Stimulated activated CD4-positive, alpha-beta T cell treated with anti-CD3 and anti-CD28 coated beads, Interleukin-4, amount 100 ng/mL, for 4 hours (primary cell): ENCODE measurements at regions not wholly inside any gene's neighbourhood (a gene's known extent, or its start where the extent isn't known, plus 50 kb on each side); places are given as distances from the start of the nearest gene placed in this dataset.
"Not testable (repeated sequence)": the region's sequence is repeated elsewhere in the genome, so short reads cannot be mapped to it uniquely, and the experiment has no call there.

Experiments used
- DNase-seq, 2 experiments: peaks; one replicate each; pipeline ENCODE4 v3.0.0-alpha.2; 2020

DNA sequence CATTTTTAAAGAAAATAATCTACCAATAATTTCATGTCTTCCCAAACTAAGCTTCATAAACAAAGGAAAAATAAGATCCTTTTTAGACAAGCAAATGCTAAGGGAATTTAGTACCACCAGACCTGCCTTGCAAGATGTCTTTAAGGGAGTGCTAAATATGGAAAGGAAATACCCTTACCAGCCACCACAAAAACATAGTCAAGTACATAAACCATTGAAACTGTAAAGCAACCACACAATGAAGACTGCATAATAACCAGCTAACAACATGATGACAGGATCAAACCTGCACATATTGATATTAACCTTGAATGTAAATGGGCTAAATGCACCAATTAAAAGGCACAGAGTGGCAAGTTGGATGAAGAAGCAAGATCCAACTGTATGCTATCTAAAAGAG, 586.5 kb upstream of the NRG3 start:
- DNase-seq, result no peak

DNA sequence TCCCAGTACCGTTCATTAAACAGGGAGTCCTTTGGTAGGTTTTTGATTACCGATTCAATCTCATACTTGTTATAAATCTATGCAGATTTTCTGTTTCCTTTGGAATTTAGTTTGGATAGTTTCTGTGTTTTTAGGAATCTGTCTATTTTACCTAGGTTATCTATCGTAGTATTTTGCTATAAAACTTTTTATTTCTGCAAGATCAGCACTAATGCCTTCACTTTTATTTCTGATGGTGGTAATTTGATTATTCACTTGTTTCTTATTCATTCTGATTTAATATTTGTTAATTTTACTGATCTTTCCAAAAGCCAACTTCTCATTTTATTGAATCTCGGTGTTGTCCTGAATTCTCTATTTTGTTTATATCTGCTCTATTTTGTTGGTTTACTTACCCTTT, 577.7 kb upstream of the NRG3 start:
- DNase-seq, result no peak

DNA sequence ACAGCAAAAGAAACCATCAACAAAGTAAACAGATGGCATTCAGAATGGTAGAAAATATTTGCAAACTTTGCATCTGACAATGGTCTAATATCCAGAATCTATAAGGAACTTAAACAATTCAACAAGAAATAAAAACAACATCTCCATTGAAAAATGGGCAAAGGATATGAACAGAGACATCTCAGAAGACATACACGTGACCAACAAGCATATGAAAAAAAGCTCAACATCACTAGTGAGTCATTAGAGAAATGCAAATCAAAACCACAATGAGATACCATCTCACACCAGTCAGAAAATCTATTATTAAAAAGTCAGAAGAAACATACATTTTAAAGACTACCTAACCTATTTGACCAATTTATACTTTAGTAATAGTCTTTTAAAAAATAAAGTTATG, 571.3 kb upstream of the NRG3 start:
- DNase-seq, result no peak

DNA sequence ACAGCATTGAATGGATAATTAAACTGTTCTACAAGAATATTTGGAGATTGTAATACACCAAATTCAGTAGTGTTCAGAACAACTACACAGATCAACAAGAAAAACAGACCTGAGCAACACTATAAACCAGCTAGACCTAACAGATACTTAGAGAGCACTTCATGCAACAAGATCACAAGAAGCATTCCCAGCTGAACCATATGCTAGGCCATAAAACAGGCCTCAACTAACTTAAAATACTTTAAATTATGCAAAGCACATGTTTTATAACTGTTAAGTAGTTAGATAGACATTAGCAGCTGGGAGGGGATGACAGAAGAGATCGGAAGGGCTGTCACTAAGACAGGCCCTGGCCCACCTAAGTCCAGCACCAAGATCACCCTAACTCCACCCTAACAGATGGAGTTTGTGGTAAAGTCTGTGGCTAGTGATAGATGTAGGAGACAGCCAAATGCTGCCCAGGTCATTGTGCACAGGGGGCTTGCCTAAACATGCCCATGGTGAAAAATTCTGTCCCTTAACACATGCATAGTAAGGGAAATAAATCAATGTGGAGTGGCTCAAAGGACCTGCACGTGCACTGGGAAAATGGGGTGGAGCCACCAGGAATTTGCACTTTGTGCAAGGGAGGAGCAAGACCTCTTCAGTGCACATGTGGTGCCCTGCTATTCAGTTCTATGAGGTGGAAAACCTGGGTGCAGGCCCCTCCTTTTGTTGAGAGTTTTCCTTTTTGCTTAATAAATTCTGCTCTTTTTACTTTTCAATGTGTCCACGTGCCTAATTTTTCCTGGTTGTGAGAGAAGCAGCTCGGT, 567.8 kb upstream of the NRG3 start:
- no peak for DNase-seq

DNA sequence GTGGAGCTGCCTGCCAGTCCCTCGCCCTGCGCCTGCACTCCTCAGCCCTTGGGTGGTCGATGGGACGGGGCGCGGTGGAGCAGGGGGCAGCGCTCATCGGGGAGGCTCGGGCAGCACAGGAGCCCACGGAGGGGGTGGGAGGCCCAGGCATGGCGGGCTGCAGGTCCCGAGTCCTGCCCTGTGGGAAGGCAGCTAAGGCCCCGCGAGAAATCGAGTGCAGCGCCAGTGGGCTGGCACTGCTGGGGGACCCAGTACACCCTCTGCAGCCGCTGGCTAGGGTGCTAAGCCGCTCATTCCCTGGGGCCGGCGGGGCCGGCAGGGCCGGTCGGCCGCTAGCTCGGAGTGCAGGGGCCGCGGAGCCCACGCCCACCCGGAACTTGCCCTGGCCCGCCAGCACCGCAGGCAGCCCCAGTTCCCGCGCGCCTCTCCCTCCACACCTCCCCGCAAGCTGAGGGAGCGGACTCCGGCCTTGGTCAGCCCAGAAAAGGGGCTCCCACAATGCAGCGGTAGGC, 565.9 kb upstream of the NRG3 start:
- no peak for DNase-seq

DNA sequence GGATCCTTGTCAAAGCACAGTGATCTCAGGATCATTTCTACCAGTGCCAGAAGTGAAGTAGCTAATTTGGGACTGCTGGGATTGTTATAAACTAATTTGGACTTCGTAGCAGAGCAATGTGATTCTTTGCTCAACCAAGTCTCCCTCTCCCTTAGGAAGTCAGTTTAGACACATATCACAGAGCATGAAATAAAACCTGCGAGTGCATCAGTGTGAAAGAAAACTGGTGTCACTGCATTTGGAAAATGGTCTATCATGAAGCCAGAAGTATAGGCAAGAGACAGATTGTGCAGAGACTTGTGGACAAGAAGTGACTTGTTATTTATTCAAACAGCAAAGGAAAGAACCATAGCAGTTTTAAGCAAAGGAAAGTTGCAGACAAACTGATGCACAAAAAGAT, 560.5 kb upstream of the NRG3 start:
- DNase-seq, result no peak

DNA sequence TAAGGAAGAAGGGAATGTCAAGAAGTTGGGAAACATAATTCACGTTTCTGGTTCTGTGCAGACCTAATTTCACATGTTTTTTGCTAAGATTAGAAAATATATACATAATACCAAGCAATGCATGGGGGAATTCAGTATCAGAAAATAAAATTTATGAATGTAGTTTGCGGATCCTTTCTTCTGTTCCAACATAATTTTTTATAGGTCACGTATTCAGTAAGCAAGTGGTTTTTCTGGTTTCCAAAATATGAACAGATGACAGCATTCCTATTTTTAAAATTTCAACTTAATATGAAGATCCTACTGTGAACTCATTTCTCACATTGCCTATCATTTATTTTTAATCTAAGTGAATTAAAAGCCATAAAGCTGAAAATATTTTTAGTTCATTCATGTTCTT, 560.0 kb upstream of the NRG3 start:
- DNase-seq, result no peak

DNA sequence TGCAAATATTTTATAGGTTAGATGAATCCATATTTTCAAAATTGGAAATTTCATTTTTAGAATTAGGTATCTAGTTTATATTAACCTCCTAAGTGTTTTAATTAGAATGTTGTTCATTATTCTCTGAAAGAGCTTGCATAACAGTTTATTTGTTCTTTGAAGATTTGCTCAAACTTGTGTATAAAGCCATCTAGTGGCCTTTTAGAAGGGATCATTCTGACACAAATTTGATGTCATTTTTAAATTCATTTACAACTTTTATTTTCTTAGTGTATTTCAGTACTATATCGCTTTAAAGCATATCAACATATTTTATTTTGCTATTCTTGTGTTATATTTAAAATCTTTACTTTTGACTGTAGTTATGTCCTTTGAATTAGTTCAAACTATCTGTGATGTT, 527.0 kb upstream of the NRG3 start:
- no peak for DNase-seq

DNA sequence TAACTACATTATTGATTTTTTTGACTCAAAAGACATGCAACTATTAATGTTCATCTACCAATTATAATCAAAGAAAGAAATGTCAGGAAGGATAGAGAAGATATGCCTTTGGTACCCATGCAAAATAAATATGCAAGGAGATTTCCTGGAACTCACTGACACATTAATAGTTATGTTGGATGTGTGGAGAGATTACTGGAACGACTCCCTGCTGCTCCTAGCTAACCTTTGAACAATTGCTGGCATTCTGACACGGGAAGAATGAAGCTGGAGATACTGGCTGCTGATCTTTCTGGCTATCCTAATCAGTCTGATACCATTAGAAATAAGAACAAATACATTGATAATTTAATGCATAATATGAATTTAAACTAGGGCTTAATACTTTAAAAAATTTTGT, 507.9 kb upstream of the NRG3 start:
- no peak for DNase-seq

DNA sequence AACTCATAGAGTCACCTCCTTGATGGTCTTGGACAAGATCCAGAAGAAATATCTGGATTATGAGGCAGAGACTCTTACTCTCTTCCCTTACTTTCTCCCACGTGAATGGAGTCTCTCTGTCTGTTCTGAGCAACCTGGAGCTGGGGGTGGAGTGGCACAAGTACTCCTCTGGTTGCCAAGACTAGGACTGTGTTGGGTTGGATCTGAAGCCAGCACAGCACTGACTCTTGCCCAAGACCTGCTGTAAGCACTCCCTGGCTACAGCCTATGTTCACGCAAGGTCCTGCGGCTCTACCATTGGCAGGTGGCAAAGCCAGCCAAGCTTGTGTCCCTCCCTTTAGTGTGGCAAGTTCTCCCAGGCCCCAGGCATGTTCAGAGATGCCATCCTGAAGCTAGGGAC, 488.2 kb upstream of the NRG3 start:
- no peak for DNase-seq

DNA sequence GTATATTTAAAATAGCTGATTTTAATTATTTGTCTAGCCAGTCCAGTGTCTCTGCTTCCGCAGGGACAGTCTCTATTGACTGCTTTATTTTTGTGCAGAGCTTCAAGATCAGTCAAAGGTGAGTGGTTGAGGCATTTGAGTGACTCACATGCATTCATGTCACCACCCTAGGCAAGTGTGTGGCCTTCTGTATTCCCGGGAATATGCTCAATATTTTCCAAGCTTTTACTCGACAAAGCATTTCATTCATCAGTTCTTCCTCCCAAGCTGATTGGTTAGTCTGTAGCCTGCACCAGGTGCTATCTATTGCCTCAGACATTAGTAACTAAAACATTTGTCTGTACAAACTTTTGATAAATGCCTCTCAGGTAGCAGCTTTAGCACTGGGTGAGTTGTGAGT, 471.5 kb upstream of the NRG3 start:
- DNase-seq, result no peak

DNA sequence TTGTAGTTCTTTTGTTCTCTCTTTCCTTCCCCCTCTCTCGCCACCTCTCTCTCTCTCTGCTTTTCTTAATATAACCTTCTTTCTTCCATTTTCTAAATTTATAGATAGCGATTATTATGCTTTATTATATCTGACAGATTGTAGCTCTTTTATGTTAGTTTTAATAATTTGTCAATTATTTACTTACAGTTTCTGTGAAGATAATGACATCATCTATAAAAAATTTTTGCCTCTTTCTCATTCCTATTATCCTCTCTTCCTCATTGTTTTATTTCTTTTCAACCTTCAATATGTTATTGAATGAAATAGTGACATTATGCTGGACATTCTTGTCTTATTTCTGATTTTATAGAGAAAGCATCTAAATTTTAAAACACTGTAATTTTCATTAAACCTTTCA, 469.6 kb upstream of the NRG3 start:
- DNase-seq, result no peak

DNA sequence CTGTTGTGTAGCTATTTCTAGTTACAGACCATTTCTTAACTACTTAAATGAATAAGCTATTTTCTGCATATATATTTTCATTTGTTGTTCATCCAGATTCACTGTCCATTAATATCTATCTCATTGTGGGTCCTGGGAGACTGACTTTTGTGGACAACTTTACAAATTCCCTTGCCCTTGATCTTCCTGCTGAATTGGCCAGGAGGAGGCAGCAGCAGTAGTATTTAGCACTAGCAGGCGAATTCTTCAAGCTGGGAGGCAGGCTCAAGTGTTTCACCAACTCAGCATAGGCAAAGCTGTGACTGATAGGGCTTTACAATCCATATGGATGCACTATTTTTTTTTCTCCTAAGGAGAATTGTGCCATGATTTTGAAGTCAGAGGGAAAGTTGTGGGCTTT, 461.0 kb upstream of the NRG3 start:
- DNase-seq, result no peak

DNA sequence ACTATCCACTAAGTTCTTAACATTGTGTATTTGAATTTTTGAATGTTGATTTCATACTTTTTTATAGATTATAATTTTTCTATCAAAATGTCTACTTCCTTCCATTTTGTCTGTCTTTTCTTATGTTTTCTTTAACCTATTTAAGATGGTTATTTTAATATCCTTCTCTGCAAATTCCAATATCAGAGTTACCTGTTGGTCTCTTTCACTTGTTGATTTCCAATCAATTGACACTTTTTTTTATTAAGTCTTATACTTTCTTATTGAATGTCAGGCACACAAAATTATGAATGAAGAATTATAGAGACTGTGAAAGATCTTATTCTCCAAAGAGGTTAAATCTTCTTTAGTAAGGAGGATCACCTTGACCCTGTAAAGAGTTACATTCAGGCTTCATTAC, 448.3 kb upstream of the NRG3 start:
- DNase-seq, result no peak

DNA sequence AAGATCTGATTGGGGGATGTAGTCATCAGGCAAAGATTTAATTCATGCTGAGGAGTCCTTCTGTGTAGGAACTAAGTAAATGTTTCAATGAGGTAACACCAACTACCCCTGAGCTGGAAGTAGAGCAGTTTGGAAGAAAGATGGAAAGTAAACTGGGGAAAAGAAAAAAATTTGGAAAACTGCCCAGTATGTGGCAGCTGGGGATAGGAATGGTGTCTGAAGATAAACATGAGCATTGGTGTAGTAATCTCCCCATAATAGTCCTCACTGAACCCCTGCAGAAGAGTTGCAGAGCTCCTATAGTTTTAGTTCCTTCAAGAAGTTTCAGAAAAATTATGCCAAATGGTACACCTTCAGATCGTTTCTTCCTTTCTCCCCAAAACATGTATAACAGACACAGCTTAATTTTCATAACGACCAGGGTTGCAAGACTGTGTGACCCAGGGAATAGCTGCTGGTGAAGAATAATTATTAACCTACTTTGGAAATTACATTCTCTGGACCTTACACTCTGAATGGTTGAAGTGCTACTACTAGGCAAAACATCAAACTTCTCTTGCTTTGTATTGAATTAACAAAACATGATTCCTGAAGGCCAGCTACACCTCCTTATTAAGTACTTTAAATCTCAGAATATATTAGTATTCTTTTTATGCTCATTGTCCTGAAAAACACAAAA, 446.4 kb upstream of the NRG3 start:
- no peak for DNase-seq

DNA sequence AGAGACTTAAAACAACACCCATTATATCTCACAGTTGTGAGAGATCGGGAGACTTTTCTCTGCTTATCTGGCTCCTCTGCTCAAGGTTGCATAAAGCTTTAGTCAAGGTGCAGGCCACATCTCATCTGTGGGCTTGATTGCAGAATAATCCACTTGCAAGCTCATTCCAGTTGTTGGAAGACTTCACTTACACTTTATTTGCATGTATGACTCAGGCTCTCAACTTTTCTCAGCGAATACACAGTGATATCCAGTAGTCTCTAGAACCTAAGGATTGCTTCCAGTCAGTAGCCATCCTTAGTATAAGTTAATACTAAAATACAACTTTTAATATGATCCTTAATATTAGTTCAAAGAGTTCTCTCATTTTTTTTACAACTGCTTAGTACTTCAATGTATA, 435.5 kb upstream of the NRG3 start:
- no peak for DNase-seq

DNA sequence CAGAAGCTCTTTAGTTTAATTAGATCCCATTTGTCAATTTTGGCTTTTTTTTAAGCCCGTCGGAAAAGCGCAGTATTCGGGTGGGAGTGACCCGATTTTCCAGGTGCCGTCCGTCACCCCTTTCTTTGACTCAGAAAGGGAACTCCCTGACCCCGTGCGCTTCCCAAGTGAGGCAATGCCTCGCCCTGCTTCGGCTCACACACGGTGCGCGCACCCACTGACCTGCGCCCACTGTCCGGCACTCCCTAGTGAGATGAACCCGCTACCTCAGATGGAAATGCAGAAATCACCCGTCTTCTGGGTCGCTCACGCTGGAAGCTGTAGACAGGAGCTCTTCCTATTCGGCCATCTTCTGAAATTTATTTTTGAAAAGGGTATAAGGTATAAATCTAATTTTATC, 433.4 kb upstream of the NRG3 start:
- DNase-seq, result not testable (repeated sequence)

DNA sequence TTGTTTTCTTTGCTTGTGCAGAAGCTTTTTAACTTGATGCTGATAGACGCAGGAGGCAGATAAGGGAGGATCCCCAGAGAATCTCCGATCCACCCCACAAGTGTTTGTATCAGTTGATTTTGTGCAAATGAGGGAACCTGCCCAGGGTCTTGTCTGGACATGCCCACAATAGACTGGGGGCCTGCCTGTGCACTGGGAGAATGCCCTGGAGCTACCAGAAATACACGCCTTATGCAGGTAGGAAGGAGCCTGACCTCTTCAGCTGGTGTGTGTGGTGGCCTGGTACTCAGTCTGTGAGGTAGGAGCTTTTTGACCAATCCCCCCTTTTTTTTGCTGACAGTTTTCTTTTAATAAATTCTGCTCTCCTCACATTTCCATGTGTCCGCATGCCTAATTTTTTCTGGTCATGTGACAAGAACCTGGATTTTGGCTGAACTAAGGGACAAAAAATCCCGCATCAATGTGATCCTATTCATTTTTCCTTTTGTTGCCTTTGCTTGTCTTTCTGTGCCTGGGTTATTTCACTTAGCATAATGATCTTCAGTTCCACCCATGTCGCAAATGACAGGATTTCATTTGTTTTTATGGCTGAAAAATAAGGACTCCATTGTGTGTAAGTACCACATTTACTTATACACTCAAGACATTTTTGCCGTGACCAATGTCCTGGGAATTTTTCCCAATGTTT, 430.6 kb upstream of the NRG3 start:
- no peak for DNase-seq

DNA sequence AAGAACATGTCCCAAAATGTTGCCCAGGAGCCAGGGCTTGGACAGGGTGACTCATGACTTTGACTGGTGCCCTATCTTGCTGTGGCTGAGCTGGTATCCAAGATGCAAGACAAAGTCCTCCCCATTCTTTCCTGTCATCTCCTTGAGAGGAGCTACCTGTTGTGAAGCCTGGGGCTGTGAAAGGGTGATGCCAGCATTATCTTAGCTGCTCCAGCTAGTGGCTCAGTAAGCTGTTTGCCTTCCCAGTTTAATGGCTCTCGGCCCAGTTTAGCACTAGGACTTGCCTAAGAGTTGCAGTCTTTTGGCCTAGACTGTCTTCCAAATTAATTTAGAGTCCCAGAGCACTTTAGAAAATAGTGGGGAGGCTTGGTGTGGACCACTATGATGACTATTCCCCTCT, 424.3 kb upstream of the NRG3 start:
- DNase-seq, result no peak

DNA sequence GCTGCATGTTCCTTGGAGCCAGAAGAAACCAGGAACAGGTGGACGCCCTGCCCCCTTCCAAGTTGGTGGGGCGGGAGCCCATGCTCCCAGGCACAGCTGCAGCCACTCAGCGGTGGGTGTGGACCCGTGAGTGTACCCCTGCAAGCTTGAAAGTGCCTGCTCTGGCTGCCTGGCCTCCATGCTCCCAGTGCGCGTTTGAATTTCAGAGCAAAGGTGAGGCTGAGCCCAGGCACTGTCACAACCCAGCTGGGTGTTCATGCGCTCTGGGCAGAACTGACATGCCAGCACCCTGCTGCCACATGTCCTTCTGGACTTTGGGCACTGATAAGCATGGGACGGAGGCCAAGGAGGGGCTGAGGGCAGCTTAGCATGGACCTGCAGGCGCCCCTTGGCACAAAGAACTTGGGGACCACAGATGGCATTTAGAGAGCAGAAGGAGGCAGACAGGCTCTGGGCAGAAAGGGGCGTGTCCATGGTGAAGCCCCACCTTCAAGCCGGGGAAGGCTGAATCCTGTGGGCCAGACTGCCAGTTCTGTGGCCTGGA, 402.0 kb upstream of the NRG3 start:
- DNase-seq, result no peak

DNA sequence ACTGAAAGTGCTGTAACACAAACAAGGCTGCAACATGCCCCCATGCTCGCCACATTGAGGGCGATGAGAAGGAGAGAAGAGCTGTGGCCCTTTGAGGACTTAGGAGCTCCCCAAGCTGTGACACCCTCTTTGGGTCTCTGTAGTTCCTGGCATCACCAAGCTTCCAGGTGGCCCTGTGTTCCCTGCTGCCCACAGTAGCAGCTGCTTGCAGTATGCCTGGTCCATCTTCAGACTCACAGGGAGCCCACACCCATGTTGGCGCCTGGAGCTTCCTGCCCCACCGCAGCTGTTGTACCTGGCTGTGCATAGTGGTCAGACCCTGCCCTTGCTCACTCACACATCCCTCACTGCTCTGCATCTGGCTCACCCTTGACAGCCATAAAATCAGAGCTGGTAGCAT, 401.2 kb upstream of the NRG3 start:
- DNase-seq, result no peak

DNA sequence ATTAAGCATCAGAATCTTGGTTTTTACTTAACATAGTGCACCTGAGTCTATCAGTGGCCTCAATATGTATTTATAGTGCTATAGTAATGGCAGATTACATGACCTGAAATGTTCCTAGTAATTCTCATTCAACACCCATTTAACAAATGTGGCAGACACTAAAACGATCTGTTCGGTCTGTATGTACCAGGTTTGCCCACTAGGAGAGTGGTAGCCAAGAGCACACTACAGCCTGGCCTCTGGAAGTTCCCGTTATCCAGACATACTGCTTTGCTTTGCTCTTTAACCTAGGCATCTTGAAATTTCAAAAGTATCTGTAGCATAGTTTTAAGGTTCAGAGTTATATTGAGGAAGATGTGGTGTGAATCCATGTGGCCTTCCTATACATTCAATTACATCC, 395.7 kb upstream of the NRG3 start:
- no peak for DNase-seq

DNA sequence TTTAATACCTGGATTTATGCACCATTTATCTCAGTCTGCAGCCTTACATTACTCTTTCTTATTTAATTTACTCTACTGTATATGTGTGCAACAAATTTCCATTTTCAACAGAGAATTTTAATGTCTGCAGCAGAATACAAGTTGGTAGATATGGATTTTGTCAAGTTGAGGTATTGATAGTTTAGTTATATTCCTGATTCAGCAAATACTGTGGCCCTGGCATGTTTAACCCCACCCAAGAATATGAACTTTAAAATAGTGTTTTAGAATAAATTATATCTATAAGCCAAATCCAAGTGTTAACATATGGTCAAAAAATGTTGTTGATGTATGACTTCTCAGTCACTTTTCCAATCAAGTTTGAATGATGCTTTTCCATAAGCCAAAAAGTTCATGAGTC, 378.4 kb upstream of the NRG3 start:
- DNase-seq, result no peak
